Body of pancreas (tissue), 4 donors: ENCODE measurements at regions not wholly inside any gene's neighbourhood (a gene's known extent, or its start where the extent isn't known, plus 50 kb on each side); places are given as distances from the start of the nearest gene placed in this dataset.

Experiments
- POLR2A ChIP-seq, 3 donors: fragments of 450-650 bp; IDR thresholded peaks; one replicate each; pipeline ENCODE4 v1.6.1; 2016; ENCODE audit warnings: antibody characterized with exemption in 3 of 3, mild to moderate bottlenecking in 2 of 3
- TF ChIP-seq, protein P1 (sequence below), 7 experiments: fragments of 450-650 bp in 4 of 7; fragments of 200-600 bp in 3 of 7; sonication (generic) in 3 of 7; IDR thresholded peaks; one replicate each; pipeline ENCODE4 v1.5.1; 2016 to 2019; ENCODE audit warnings: antibody characterized with exemption in 7 of 7

DNA sequence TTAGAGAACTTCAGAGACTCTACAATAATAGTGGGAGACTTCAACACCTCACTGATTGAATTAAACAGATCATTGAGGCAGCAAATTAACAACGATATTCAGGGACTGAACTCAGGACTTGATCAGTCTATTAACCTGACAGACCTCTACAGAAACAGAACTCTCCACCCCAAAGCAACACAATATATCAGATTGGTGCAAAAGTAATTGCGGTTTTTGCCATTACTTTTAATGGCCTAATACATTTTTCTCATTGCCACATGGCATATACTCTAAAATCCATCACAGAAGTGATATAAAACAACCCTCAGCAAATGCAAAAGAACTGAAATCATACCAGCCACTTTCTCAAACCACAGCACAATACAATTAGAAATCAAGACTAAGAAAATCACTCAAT, 298.1 kb upstream of the SGO1 start:
- TF ChIP-seq, protein P1, sequence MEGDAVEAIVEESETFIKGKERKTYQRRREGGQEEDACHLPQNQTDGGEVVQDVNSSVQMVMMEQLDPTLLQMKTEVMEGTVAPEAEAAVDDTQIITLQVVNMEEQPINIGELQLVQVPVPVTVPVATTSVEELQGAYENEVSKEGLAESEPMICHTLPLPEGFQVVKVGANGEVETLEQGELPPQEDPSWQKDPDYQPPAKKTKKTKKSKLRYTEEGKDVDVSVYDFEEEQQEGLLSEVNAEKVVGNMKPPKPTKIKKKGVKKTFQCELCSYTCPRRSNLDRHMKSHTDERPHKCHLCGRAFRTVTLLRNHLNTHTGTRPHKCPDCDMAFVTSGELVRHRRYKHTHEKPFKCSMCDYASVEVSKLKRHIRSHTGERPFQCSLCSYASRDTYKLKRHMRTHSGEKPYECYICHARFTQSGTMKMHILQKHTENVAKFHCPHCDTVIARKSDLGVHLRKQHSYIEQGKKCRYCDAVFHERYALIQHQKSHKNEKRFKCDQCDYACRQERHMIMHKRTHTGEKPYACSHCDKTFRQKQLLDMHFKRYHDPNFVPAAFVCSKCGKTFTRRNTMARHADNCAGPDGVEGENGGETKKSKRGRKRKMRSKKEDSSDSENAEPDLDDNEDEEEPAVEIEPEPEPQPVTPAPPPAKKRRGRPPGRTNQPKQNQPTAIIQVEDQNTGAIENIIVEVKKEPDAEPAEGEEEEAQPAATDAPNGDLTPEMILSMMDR (IDR thresholded peaks at IDR 0.05) = no peak
- no peak for TF ChIP-seq POLR2A (IDR thresholded peaks at IDR 0.05)
